GM19463 (cell line): ENCODE measurements at regions not wholly inside any gene's neighbourhood (a gene's known extent, or its start where the extent isn't known, plus 50 kb on each side); places are given as distances from the start of the nearest gene placed in this dataset.
"Not testable (repeated sequence)": the region's sequence is repeated elsewhere in the genome, so short reads cannot be mapped to it uniquely, and the experiment has no call there.

ENCODE experiments used
- ATAC-seq: cut with Tn5 transposase; IDR thresholded peaks from one replicate; pipeline ENCODE4 v1.9.1; 2021; ENCODE audit warnings: mild to moderate bottlenecking, moderate library complexity; ENCODE audit not compliant: unreplicated experiment

DNA sequence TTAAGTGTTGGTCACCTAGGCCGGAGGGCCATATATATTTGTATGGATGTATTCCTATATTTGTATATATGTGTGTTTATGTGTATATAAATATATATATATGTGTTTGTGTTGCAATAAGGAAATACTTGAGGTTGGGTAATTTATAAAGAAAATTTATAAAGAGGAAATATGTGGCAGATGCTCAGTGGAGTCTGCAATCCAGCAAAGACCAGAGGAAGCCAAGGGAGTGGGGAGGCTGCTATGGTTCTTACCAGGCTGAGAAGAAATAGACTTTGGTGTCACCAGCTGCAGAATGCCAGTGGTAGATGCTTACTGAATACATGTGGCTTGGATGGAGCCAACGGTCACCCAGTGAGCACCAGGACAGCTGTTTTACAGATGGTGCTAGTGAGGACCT is 97.4 kb upstream of the ELOVL5 start:
- ATAC-seq = no peak

DNA sequence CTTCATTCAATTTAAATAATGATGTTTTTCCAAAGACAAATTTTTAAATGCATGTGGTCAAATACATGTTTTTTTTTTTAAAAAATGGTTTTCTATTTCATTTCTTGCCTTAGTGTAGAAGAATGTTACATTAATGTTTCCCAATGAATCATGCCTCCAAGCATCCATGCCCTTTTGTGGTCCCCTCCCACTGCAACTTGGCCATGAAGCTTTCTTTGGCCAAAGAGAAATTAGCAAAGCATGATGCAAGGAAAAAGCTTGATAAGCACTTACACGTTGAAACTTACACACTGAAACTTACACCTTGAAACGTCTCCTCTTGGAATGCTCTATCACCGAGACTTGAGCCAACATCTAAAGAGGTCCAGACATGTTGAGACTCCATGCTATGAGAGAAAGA is 93.0 kb upstream of the ELOVL5 start:
- ATAC-seq = no peak

DNA sequence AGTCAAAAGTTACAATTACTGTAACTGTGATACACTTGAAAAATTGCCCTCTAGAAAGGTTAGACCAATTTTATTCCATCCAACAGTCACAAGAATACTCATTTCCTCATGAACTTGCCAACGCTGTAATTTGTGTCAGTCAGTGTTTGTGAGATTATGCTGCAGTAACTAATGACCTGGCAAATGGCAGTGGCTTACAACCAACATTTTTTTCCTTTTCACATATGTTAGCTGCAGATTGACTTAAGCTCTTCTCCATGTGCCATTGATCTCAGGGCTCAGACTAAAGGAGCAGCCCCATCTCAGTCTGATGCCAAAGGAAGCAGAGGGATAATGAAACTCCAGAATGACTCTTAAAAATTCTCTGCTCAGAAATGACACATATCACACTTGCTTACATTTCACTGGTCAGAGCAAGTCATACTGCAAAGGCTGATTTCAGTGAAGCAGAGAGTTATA is 92.3 kb upstream of the ELOVL5 start:
- ATAC-seq = peak; percentile 52

DNA sequence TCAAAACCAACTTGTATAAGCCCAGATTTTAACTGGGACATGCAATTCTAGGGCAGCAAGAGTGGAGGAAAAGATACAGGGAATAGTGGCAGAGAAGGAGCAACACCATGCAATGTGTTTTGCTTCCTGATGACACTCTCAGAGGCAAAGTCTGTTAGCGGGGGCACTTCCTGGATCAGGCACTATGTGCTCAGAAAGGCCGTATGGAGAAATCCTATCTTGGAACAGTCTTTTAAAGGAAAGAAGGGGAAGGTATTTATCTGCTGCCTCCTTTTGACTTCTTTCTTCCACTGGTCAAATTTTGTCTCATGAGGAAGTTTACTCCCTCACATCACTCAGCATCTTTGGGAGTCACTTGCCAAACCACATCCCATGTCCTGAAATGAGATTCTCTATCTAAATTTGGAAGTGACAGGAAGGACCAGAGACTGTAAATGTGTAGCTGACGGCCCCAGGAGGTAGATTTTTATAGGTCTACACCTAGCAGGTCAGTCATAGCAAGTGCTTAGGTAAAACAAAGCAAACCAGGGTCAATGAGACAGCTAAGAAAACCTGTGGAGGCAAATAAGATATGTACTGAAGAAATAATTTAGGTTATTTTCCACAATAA is 91.7 kb upstream of the ELOVL5 start:
- ATAC-seq = no peak

DNA sequence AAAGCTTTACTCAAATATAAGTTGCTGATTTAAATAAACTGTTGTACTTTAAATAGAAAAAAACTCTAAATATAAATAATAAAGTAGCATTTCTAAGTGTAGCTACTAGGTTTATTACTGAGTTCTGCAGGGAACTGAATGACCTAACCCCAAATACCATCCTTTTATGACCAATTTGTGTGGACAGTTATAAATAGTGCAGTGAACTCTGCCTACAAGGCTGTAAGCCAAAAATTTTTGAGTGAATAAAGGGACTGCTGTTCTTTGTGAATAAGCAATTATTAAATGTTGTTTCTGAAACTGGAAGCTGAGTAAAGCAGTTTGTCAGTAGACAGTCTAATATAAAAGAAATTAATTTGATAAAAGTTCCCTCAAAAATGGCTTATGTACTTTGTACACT is 90.8 kb upstream of the ELOVL5 start:
- ATAC-seq = no peak

DNA sequence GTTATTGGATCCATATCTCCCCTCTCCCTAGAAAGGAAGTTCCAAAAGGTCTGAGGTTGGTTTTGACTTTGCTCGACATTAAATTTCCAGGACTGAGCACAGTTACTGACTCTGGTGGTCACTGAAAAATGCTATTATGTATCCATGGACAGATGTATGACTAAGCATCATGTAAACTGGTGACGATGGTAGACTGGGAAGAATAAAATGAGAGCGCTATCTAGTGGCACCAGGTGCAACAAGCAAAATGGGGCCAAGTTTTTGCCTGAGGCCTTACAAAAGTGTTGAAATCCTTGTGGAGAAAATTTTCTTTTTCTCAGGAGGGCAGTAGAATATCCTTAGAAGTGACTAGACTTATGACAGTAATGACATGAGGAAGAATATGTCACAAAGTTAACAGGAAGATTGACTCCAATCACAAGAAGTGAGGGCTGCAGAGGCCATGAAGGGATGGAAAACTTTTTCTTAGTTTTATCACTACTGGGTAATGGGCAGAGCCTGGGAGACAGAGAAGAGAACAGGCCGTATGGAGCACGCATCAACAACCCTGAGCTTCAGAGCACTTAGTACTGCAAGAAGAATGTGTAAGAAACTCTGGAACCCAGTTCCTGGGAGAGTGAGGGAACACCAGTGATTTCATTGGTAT is 88.9 kb upstream of the ELOVL5 start:
- ATAC-seq = peak; percentile 67

DNA sequence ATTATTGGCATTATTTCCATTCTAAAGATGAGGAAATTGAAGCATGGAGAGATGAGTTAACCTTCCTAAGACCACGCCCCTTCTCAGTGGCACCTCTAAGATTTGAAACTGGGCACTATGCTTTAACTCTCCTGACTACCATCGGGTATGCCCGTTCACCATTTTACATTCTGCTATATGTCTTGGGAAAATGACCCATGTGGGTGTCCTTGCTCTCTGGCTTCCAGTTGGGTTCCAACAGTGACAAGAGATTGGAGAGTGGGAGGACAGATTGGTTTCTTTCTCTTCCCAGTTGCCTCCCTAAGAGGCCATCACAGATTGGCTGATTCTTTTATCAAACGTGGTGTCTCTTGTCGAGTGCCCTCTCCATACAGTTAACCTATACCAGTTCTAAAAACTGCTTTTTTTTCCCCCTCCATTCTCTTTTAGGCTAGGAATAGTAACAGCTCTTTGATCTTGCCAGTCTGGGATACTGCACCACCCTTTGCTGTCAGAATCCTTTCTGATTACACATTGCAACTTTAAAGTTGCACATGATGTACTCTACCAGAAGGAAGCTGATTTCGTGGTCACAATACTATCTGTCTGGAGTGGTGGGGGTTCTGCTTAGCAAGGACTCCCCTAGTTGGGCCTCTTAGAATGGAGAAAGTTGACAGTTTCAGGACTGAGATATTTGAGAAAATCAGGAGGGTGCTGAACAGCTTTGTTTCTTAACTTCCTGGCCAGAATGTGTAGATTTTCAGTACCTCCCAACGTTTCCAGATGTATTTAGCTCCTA is 88.0 kb upstream of the ELOVL5 start:
- no peak for ATAC-seq

DNA sequence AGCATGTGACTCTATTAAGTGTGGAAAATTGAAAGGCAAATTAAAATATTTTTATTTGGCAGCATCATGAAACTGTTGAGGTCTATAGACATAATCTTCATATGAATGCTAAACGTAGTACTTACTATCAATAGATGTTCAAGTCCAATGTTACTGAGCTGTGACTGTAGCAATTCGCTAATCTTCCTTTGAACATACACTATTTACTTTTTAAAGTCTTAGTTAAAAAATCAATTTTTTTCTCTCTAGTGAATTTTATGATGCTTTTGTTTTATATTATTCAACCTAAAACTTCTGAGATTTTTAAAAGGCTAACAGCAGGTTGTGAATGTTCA is 85.2 kb upstream of the ELOVL5 start:
- ATAC-seq = no peak

DNA sequence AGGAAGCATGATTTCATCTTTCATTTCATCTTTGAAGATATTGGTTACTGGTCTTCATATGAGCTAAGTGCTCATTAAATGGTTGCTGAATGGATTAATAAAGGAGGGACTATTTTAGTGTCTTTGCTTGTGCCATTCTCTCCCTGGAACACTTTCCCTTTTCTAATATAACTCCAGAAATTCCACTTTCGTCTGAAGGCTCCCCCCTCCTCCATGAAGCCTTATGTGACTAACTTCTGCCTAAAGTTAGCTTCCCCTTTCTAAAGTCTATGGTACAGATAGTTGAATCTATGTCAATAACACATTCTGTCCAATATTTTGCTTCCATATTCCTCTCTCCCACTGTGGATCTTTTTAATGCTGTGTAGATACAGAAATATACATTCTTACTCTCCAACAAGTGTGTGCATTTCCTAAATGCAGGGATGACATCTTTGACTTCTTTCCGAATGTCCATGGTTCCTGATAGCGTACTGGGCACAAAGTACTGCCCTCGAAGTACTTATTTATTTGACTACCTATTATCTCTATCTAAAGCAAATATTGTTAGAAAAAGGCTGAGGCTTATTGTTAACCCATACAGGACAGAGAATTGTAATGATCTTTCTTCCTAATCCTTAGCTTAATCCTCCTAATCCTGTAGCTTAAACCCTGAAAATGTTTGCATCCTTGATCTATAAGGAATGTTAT is 84.7 kb upstream of the ELOVL5 start:
- no peak for ATAC-seq

DNA sequence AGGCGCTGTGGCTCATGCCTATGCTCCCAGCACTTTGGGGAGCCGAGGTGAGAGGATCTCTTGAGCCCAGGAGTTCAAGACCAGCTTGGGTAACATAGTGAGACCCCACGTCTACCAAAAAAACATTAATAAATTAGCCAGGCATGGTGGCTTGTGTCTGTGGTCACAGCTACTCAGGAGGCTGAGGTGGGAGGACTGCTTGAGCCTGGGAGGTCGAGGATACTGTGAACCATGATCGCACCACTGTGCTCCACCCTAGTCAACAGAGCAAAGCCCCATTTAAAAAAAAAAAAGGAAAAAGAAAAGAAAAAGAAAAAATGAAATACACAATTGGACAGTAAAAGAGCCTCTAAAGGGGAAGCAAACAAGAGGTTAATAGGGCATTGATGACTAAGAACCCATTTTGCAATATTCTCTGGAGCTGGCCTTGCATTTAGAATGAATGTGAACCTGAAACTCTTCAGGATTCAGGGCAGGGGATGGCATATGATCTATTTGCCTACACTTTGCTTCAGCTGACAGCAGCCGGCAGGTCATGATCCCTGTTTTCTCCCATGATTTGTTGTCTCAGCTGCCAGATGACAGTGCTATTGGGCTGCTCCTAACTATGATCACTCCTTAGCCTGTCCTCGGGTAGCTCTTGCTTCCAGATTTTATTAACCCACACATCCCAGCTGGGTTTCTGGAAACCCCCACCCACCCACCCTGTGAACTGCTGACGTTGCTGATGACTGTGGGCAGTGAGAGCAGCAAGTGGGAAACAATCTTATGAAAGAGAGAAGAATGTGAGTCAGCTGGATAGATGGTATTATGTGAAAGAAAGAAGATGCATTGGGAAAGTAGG is 83.8 kb upstream of the ELOVL5 start:
- no peak for ATAC-seq

DNA sequence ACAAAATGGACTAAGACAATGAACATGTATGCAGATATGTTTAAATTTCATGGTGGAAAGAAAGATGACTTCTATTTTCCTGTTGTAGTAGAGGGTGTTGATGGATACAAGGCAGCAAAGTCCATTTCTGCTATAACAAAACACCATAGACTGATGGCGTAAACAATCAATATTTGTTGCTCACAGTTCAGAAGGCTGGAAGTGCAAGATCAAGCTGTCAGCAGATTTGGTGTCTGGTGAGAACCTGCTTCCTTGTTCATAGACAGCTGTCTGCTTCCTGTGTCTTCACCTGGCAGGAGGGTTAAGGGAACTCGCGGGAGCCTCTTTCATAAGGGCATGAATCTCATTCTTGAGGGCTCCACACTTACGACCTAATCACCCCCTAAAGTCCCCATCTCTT is 83.0 kb upstream of the ELOVL5 start:
- ATAC-seq = no peak

DNA sequence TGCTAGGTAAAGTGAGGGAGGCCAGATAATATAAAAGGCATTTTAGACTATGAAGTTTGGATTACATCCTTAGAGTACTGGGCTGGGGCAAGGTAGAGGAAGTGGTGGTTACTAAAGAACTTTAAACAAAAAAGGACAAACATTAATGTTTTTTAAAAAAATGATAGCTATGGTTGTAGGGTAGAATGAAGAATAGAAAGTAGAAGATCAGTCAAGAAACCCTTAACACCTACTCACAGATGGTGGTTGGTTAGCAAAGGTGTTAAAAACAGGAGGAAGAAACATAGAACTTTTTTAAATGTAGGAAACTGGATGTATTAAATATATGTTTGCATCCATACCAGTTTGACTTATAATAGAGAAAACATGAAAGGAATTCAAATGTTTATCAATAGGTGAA is 80.7 kb upstream of the ELOVL5 start:
- ATAC-seq = no peak

DNA sequence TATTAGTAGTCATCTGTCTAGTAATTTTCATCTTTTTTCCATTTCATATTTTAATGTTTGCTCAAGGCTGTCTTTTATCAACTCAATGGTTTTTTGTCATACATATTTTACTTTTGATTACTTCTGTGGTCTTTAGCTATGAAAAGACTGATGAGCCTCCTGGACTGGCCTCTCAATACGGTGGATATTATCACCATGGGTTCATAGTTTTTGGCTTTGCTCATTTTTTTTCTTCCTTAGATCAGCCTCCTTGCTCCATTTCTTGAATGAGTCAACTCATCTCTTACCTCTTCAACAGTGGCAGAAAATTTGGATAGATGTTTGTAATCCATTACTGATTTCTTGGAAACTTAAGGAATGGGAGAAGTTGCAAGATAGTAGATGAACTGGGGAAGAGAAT is 80.1 kb upstream of the ELOVL5 start:
- ATAC-seq = no peak

DNA sequence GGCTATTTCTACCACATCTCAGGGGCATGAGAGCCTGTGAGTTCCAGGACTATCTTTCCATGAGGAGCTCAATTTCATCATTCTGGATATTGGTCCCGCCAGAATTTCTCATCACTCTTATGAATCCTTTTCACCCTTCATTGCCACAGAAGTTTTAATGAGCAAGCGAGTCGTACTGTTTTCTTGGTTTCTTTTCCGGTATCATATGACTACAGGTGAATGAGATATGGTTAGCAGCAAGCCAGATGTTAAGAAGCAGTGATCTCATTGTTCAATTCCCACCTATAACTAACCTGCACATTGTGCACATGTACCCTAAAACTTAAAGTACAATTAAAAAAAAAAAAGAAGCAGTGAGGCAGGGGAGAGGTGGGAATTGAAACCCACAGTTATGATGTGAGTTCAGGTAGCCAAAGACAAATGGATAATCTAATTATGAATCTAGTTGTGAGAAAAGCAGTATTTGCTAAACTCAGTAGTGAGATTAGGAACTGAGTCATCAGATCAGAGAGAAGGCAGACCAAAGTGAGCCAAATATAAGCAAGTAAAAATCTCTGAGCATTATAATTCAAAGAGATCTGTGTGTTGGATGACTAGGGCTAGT is 78.0 kb upstream of the ELOVL5 start:
- peak; percentile 93 for ATAC-seq

DNA sequence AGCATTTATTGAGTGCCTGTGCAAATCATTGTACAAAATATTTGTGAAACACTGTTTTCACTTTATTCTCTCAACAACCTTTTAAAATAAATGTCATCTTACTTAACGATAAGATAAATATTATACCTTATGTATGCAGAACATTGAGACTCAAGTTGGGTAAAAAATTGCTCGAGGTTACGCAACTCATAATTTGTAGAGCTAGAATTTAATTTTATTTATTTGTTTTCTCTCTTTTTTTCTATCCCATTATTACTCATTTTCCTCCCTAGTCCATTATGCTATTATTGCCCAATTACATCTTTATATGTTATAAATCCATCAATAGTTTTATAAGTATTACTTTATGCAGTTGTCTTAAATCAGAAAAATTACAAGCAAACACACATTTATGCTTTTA is 77.4 kb upstream of the ELOVL5 start:
- ATAC-seq = no peak

DNA sequence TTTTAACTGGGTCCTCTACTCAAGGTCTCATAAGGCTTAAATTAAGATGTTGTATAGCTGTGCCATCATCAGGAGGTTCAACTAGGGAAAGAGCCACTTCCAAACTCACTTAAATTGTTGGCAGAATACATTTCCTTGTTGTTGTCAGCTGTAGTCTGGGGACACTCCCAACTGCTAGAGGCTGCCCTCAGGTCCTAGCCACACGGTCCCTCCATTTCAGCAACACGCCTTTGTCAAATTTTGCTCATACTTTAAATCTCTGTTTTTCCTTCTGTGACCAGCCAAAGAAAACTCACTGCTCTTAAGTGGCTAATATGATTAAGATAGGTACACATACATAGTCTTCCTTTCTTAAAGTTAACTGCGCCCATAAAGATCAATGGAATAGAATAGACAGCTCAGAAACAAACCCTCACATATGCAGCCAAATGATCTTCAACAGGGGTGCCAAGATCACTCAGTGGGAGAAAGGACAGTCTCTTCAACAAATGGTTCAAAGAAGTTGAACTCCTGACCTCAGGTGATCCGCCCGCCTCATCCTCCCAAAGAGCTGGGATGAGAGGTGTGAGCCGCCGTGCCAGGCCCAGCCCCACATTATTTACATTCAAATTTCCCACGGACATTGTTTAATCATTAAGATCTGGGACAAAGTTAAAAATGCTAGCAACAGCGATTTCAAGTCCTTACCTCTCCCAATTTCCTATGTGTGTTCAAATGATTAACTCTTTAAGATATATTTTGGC is 76.4 kb upstream of the ELOVL5 start:
- no peak for ATAC-seq

DNA sequence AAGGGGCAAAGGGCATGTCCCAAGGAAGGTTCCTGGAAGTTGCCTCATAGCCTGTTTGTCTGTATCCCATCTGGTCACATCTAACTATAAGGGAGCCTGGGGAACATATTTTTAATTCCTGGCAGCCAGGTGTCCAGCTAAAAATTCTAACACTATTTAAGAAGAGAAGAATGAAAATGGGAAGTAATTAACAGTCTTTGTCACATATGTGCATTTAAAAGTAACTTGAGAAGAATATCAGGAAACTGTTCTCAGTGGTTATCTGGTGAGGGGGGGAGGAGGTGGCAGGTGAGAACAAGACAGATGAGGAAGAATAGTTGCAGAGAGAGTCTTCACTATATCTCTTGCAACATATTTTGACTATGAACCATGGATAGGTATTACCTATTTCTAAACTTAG is 75.5 kb upstream of the ELOVL5 start:
- no peak for ATAC-seq

DNA sequence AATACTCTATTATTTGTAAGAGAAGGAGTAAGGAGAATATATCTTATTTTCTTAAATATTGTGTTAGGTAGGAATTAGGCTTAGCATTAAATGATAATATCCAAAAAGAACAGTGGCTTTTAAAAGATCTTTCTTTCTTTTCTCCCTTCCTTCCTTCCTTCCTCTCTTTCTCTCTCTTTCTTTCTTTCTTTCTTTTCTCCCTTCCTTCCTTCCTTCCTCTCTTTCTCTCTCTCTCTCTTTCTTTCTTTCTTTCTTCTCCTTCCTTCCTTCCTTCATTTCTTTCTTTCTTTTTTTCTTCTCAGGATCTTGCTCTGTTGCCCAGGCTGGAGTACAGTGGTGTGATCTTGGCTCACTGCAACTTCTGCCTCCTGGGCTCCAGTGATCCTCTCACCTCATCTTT is 74.8 kb upstream of the ELOVL5 start:
- ATAC-seq = not testable (repeated sequence)

DNA sequence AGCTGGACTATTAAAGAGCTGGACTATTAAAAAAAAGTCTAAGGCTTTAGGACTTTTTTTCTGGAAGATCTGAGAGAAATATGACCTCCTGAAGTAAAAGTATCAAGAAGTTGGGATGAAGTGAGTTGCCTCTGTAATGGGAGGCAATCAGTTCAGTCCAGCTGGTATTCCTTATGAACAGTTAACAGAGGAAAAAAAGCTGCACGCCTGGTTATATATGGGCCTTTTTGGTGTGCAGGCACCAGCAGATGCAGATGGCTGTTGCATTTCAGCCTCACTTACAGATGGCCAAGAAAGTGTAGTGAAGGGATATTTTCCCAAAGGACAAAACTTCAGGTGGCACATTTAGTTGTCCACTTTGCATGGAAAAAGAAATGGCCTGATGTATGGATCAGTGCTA is 70.3 kb upstream of the ELOVL5 start:
- no peak for ATAC-seq

DNA sequence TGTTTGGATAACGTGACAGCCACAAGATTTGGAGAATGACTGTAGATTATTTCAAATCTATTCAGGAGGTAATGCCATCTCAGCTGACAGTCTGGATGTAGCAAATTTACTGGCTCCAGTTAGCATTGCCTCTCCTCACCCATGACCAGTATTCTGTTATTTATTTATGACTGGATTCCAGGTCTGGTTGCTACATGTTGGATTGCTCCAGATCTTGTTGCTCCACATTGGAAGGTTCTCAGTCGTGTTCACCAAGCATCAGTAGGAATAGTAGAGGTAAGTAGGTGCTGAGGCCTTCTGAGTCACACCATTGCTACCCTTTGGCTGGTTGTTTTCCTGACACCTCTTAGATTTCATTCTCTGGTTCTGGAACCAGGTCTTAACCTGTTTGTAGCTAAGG is 69.5 kb upstream of the ELOVL5 start:
- ATAC-seq = no peak
